Activated T-helper 9 cell treated with anti-CD3 and anti-CD28 coated beads, Interleukin-2, amount 50 U/mL, for 16 hours (primary cell): ENCODE measurements at regions not wholly inside any gene's neighbourhood (a gene's known extent, or its start where the extent isn't known, plus 50 kb on each side); places are given as distances from the start of the nearest gene placed in this dataset.

Experiments used
- DNase-seq: peaks from one replicate; pipeline ENCODE4 v3.0.0-alpha.2; 2020; ENCODE audit warnings: low read depth

GRCh38 chr16:72406390-72406789, 234.4 kb upstream of the PMFBP1 start:
- no peak for DNase-seq

DNA sequence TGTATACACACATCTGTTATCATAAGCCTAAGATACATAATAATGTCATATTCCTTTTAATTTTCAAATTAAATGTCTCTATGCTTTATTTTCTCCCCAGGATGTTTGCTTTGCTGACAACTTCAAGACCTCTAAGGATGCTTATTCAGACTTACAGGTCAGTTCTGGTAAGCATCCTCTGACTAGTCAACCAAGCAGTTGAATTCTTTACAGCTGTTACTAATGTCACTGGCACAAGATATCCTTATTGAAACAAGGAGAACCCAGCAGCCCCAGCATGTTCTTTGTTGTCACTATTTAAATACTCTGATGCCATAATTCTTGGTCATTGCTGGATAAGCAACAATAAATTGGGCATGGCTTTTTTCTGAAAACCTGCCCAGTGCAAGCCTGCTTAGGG, 232.3 kb upstream of the PMFBP1 start:
- no peak for DNase-seq

DNA sequence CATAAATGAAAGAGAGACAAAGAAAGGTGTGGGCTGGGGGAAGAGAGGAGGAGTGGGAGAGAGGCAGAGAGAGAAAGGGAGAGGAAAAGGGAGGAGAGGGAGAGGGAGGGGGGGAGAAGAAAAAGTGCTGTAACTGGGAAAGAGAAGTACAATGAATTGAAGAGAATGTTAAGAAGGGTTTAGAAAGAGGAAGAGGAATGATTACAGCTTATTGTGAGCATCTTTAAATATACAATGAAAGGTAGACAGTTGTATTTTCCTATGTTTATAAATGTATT, 229.1 kb upstream of the PMFBP1 start:
- no peak for DNase-seq

DNA sequence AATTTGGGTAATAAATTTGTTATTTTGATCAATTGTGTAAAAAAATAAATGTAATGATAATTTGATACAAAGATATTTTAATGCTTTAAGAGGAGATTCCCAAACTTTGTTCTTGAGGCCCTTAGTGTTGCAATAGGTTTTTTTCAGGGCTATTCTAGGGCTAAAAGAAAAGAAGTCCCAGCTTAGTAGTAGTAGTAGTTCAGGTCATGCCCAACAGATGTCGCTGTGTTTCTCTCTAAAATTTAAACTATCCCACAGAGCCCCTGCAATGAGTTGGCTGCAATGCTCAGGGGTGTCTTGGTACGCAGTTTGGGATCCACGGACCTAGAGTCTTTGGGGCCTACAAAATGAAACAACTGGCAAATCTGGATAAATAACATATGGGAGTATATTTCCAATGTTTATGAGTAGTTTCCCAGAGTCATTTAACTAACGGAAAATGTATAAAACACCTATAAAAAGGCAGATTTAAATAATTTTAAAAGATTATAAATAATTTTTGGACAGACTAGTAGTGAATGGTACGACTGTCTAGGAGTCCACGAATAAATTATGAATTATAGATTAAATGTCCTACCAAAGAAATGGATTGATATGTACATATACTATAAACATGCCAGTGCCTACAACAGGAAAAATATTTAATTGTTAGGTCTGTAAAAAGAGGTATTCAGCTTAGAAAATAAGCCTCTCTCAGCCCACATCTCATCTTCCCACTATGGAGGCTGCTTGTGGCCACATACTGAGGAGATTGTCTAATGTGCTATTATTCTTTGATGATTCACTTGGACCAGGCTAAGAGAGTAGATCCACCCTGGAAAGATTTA, 228.5 kb upstream of the PMFBP1 start:
- DNase-seq = no peak

- no peak for DNase-seq
Observed at GRCh38 chr16:72399811-72400210, 227.9 kb upstream of the PMFBP1 start.

DNA sequence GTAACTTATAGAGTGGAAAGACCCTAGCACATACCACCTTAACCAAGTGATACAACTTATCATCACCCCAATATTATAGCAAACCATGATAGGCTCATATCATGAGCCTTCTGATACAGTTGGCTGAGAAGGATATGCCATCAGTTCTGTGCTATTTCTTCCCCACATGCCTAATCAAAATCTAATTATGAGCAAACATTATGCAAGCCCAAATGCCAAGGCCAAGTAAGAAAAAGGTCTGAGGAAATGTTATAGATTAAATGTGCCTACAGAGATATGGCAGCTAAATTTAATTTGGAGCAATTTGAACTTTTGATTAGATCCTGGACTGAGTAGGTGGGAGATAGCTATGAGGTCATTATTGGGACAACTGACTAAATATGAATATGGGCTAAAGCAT, 225.9 kb upstream of the PMFBP1 start:
- DNase-seq = no peak

- no peak for DNase-seq
Observed at GRCh38 chr16:72394526-72394925, 222.6 kb upstream of the PMFBP1 start.

DNA sequence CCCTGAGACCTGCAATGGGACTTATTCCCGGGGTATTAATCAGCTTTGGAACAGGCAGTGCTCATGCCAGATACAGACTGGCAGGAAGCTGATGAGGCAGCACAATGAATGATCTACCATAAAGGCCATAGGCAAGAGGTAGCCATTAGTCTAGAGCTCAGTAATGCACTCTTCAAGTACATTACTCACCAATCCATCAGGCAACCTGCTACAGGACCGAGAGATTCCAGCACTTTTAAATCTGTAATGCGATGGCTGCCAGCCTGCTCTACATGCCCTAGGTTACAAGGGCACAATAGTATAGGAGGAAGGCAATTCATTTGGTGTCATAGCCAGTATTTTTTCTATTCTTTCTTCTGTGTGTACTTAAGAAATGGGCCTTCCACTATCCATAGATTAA, 217.8 kb upstream of the PMFBP1 start:
- no peak for DNase-seq

GRCh38 chr16:72388007-72388406, 216.1 kb upstream of the PMFBP1 start:
- no peak for DNase-seq

GRCh38 chr16:72384651-72385050, 212.7 kb upstream of the PMFBP1 start:
- no peak for DNase-seq

- no peak for DNase-seq
Observed at GRCh38 chr16:72380283-72380682, 208.3 kb upstream of the PMFBP1 start.

GRCh38 chr16:72373201-72373600, 201.2 kb upstream of the PMFBP1 start:
- DNase-seq = no peak

DNA sequence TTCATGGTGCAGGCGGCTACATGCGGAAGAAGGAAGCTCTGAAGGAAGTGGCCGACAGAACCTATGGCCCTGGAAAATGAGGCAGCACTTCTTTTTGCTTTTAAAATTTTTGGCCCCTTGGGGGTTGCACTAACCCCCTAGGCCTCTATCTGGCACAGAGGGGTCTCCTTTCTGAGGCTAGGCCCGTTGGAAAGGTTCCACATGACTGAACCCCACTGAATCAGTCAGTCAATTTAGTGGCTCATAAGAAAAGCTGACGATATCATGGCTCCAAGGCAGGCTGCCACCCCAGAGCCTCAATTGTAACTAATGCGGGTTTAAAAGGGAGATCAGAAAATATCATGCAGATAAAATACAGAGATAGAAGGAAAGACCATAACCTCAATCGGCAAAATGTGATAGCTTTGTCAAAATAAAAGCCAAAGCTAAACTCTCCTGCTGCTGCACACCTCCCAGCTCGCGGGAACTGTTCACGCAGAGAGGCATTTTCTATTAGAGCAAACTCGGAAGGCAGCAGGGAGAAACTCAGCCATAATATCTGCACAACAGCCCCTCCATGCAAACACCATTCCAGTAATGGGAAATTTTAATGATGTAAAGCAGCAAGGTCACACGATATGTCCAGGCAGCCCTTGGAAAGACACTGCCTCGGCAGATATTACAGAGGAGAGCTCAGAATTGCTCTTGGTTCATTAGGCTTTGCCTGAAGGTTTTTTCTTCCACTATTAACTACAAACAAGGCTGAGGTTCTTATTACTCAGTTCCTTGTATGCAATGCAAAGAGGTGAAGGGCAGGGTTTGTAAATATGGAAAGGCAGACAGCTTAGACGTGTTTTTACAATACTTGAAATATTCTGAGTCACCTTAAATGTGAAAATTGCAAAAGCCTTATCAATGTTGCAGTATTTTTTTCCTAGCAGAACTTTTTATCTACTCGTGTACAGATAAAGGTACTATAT, 200.4 kb upstream of the PMFBP1 start:
- DNase-seq = no peak

DNA sequence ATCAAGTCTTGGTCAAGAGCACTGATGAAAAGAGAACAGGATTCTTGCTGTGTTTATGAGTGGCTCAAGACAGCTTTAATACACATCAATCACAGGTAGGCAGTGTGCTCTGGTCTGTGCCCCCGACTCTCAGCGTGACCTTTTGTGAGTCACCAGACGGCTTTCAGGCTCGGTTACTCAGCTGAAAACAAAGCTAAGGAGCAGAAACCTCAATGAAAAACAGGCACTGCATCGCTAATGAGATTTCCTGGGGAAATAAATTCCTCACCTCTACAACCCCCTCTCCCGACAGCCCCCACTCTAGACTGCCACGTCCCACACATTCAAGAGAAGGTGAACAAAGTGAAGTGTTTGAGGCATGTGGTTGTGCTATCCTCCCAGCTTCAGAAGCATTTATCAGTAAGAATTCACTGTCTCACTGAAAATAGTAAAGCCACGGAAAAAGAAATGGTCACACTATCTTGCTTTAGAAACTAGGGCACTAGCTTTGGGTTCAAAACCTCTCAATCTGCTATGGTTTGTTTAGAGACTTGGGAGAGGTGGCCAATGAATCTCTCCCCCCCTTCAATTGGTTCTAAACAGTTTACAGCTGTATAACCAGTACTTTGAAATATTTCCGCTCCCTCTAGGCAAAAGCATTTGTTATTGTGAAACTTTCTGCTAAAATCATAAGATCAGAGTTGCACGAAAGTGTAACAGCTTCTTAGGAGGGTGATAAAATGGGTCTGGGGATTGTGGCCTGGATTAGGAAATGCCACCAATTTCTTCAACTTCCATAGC, 199.5 kb upstream of the PMFBP1 start:
- DNase-seq = no peak

- no peak for DNase-seq
Observed at GRCh38 chr16:72369274-72369673, 197.3 kb upstream of the PMFBP1 start.

DNA sequence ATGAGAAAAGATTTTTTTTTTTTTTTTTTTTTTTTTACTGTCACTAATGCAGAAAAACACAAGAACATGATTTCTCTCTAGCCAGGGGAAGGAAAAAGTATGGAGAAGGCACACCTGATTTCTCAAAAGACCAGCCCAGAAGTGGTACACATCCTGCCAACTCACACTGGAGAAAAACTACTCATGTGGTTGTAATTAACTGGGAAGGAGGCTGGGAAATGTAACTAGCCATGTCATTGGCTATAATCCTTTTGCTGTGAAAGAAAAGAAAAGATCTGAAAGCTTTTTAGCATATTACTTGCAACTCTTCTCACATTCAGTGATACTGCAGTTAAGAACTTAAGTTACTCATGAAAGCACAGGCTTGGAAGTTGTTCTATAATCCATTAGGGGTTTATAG, 195.9 kb upstream of the PMFBP1 start:
- no peak for DNase-seq

- no peak for DNase-seq
Observed at GRCh38 chr16:72362973-72363372, 191.0 kb upstream of the PMFBP1 start.

DNA sequence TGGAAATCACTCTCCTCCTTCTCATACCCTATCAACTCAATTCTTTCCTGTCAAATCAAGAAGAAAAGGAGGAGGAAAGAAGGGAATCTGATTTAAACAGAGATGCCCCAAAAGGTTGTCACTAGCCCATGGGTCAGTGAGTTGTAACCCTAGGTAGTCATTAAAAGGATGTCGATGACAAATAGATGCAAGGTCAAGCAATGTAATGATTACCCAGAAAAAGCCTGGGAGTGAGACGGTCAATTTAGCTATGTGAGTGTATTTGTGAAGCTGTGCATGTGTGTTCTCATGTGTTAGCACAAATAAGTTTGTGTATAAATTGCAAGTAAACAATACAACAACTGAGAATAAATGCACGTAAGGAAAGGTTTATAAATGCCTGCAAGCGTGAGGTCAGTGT, 190.5 kb upstream of the PMFBP1 start:
- DNase-seq = no peak

DNA sequence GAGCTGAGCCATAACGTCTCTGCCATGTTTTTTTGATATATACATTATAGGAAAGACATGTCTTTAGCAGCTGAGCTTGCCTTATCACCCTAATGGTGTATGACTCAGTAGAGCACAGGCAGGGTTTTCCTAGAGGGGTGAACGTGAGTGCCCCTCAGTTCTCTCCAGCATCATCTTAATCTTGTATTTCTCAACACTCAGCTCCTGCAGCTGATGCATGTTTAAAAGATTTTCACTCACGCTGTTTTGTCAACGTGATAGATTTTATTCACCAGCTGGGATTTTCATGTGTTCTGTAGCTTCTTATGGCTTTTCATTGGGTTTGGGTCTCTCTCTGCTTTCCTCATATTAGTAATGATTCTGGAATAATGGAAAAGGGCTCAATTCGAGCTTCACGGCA, 186.0 kb upstream of the PMFBP1 start:
- no peak for DNase-seq

DNA sequence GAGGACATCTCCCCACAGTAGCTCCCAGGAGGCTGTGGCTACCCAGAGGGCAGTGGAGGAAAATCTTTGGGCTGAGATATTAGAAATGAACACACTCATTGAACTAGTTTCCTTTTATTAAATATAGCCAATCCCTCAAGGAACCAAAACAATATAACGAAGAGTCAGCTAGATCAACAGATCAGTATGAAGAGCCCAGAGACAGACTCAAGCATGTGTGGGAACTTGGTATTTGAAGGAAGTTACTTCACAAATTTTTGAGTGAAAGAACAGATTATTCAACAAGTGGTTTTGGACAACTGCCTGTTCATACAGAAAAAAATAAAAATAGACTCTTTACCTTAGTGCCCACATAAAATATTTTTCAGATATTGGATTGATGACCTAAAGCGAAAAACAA, 183.6 kb upstream of the PMFBP1 start:
- no peak for DNase-seq

DNA sequence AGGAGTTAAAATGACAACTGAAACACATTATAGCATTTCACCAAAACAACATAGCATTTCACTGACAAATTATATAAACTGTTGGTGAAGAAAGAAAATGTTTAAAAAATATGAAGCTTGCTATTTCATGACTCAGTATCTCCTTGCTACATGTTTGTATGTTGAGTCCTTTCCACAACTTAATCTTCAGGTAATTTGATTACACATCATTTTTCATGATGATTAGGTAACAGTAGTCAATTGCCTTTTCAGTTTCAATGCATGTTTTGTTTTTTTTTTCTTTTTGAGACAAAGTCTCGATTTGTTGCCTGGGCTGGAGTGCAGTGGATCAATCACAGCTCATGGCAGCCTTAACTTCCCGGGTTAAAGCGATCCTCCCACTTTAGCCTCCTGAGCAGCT, 177.8 kb upstream of the PMFBP1 start:
- no peak for DNase-seq

DNA sequence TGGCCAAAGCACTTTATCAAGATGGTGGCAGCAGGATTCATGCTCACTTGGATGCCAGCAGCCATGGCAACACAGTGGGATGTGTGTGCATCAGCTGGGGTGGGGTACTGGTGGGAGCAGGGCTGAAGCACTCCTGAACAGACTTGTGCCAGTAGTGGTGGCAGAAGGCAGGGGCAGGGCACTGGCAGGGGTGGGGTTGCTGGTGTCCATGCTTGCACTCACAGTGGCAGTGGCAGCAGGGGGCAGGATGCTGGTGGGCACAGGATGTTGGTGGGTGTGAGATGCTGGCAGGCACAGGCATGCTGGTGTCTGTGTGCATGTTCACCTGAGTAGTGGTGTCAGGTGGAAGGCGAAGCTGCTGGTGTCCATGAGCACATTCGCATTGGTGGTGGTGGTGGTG, 161.0 kb upstream of the PMFBP1 start:
- DNase-seq = no peak

GRCh38 chr16:72324578-72324977, 152.6 kb upstream of the PMFBP1 start:
- no peak for DNase-seq
